DMS53 (cell line): ENCODE measurements at regions not wholly inside any gene's neighbourhood (a gene's known extent, or its start where the extent isn't known, plus 50 kb on each side); places are given as distances from the start of the nearest gene placed in this dataset.

Experiments used
- DNase-seq: peaks from one replicate; lab custom pipeline; 2025; lab: John Stamatoyannopoulos, UW

GRCh38 chr1:36607263-36607651, 124.5 kb upstream of the CSF3R start:
- no peak for DNase-seq

GRCh38 chr1:36606641-36607262, 124.0 kb upstream of the CSF3R start:
- no peak for DNase-seq

- no peak for DNase-seq
These were observed 123.4 kb upstream of the CSF3R start for GRCh38 chr1:36605942-36606640.

GRCh38 chr1:36603461-36603860, 120.7 kb upstream of the CSF3R start:
- no peak for DNase-seq

- DNase-seq, result no peak
These were observed 119.5 kb upstream of the CSF3R start for GRCh38 chr1:36602184-36602583.

GRCh38 chr1:36599828-36600227, 117.1 kb upstream of the CSF3R start:
- no peak for DNase-seq

GRCh38 chr1:36597514-36597913, 114.8 kb upstream of the CSF3R start:
- DNase-seq, result no peak

GRCh38 chr1:36595921-36596320, 113.2 kb upstream of the CSF3R start:
- no peak for DNase-seq

- no peak for DNase-seq
These were observed 112.6 kb upstream of the CSF3R start for GRCh38 chr1:36595349-36595748.

GRCh38 chr1:36594023-36594422, 111.3 kb upstream of the CSF3R start:
- no peak for DNase-seq

GRCh38 chr1:36591278-36591677, 108.6 kb upstream of the CSF3R start:
- DNase-seq, result no peak

- DNase-seq, result no peak
These were observed 108.1 kb upstream of the CSF3R start for GRCh38 chr1:36590771-36591170.

GRCh38 chr1:36590264-36590663, 107.6 kb upstream of the CSF3R start:
- DNase-seq, result no peak

GRCh38 chr1:36588972-36589371, 106.3 kb upstream of the CSF3R start:
- DNase-seq, result no peak

GRCh38 chr1:36585569-36586548, 103.1 kb upstream of the CSF3R start:
- peak; percentile 14 for DNase-seq

GRCh38 chr1:36584874-36585453, 102.3 kb upstream of the CSF3R start:
- no peak for DNase-seq

GRCh38 chr1:36583980-36584782, 101.5 kb upstream of the CSF3R start:
- DNase-seq, result no peak

- DNase-seq, result no peak
These were observed 100.4 kb upstream of the CSF3R start for GRCh38 chr1:36583080-36583479.

- no peak for DNase-seq
These were observed 99.5 kb upstream of the CSF3R start for GRCh38 chr1:36582066-36582755.

- no peak for DNase-seq
These were observed 97.8 kb upstream of the CSF3R start for GRCh38 chr1:36580524-36580923.

- DNase-seq, result no peak
These were observed 96.3 kb upstream of the CSF3R start for GRCh38 chr1:36579039-36579438.
